Effector memory CD8-positive, alpha-beta T cell (primary cell): ENCODE measurements at regions not wholly inside any gene's neighbourhood (a gene's known extent, or its start where the extent isn't known, plus 50 kb on each side); places are given as distances from the start of the nearest gene placed in this dataset.
A peak's percentile ranks its signal among the peaks of the same experiment; 100 is the strongest.

Experiments
- ATAC-seq: fragments of 150-1000 bp; cut with Tn5 transposase; replicated peaks from 2 replicates; pipeline ENCODE4 v1.10.0; 2021; ENCODE audit warnings: mild to moderate bottlenecking, moderate library complexity
- DNase-seq, 3 experiments: peaks; one replicate each; pipeline ENCODE4 v3.0.0; 2021
- H3K27ac Mint-ChIP-seq, 2 donors: one replicate each; pipeline ENCODE4 v1.8.0; 2022; ENCODE audit warnings: mild to moderate bottlenecking in 2 of 2, mixed read lengths in 2 of 2, moderate library complexity in 2 of 2
- H3K27me3 Mint-ChIP-seq, 2 donors: one replicate each; pipeline ENCODE4 v1.8.0; 2022; ENCODE audit warnings: mixed read lengths in 2 of 2
- H3K36me3 Mint-ChIP-seq: one replicate; pipeline ENCODE4 v1.8.0; 2022; ENCODE audit warnings: mild to moderate bottlenecking, moderate library complexity, mixed read lengths; ENCODE audit not compliant: insufficient read depth
- H3K4me1 Mint-ChIP-seq, 2 donors: one replicate each; pipeline ENCODE4 v1.8.0; 2022; ENCODE audit warnings: low read depth in 2 of 2, mixed read lengths in 2 of 2
- H3K4me3 Mint-ChIP-seq, 2 donors: one replicate each; pipeline ENCODE4 v1.8.0; 2022; ENCODE audit warnings: mild to moderate bottlenecking in 2 of 2, mixed read lengths in 2 of 2, moderate library complexity in 2 of 2
- H3K9me3 Mint-ChIP-seq, 2 donors: one replicate each; pipeline ENCODE4 v1.8.0; 2022; ENCODE audit warnings: mixed read lengths in 2 of 2

DNA sequence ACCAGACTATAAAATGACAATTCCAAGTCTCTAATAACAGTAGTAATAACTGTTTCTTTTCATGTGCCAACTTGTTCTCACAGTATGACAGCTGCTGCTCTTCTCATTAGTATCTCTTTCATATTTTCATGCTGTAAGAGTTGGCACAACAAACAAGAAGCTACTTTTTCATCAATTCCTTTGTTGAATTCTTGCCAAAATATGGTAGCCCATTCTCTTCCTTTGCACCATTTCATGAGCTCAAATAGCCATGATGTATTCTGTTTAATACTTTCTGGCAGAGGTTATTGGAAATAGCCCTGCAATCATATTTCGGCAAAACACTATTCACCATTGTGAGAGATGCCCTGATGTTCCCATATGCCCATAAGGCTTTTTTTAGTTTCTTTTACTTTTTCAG, 1100.7 kb downstream of the TRHDE start:
- H3K9me3 Mint-ChIP-seq, result peaks cover 0 to 4% of the 10 kb centered on the region in 2 donors
- H3K4me1 Mint-ChIP-seq, result no peaks in the 10 kb centered on the region
- no peak overlapping the region for H3K27ac Mint-ChIP-seq
- H3K27me3 Mint-ChIP-seq, result no peaks in the 10 kb centered on the region
- DNase-seq, result no peak
- ATAC-seq, result no peak
- no peaks in the 10 kb centered on the region for H3K36me3 Mint-ChIP-seq
- H3K4me3 Mint-ChIP-seq, result no peak overlapping the region

DNA sequence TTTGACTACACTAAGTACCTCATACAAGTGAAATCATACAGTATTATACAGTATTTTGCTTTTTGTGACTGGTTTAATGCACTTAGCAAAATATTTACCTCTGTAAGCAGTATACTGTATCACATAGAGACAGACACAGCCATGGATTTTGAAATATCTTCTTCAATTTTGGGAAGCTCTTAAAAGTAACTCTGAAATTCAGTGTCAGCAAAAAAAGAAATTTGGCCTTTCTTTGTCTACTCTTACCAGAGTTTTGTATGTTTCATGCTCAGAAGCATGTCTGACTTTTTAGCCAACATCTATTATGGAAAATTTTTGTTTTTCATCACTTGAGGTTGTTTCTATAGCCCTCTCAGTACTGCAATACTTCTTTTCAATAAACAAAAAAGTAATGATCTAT, 1102.2 kb downstream of the TRHDE start:
- no peak for ATAC-seq

DNA sequence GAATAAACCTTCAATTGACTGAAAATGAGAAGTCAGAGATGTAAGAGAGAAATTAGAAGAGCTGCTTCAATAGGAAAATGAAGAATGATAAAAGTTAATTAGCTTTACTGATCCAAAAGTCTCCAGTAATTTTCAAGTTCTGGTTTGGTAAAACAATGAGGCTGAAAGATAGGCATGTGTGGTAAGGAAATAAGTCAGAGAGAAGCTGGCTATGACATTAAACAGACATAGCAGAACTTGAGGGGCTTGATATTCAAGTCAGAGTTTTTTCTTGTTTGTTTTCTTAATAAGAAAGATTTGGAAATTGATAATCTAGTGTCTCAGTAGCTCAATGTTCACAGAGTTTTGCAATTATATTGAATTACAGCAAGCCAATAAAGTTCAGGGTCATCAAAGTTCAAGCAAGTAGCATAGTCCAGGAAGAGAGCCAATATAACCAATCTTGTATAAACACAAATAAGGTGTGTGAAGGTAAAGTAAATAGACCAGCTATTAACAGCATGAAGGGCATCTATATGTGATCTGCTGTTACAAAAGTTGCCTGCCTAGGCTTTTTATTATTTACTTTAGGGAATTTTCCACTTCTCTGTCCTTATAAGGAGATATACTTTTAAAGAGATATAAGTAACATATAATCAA, 1111.5 kb downstream of the TRHDE start:
- H3K36me3 Mint-ChIP-seq, result no peaks in the 10 kb centered on the region
- H3K4me3 Mint-ChIP-seq, result no peak overlapping the region
- no peak for ATAC-seq
- peaks cover 0 to 16% of the 10 kb centered on the region in 2 donors for H3K9me3 Mint-ChIP-seq
- H3K27ac Mint-ChIP-seq, result no peak overlapping the region
- DNase-seq, result no peak
- no peaks in the 10 kb centered on the region for H3K27me3 Mint-ChIP-seq
- H3K4me1 Mint-ChIP-seq, result no peaks in the 10 kb centered on the region

More for the DNA sequence above, 1102.2 kb downstream of the TRHDE start:
- peaks cover 0 to 7% of the 10 kb centered on the region in 2 donors for H3K9me3 Mint-ChIP-seq
- H3K4me3 Mint-ChIP-seq, result no peak overlapping the region
- no peaks in the 10 kb centered on the region for H3K36me3 Mint-ChIP-seq
- H3K27me3 Mint-ChIP-seq, result no peaks in the 10 kb centered on the region
- no peaks in the 10 kb centered on the region for H3K4me1 Mint-ChIP-seq
- no peak for DNase-seq
- H3K27ac Mint-ChIP-seq, result no peak overlapping the region

DNA sequence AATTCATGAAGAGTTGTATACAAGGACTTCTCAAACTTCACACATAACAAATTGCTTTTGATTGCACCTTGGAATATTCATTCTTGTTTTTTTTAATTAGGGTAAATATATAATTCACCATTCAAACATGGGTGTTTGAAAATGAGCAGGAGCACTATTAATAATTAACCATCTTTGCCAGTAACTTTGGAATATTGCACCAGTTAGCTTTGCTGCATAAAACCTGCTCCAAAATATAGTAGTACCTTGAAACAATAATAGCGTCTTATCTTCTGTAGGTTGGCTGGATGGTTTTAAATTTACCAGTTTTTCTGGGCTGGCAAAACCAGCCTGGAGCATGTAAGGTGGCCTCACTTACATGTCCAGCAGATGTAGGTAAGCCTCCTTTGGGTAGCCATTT, 1112.4 kb downstream of the TRHDE start:
- no peak for DNase-seq
- Mint-ChIP-seq H3K27ac (no peak overlapping the region), H3K4me3 (no peak overlapping the region), H3K36me3 (no peaks in the 10 kb centered on the region), H3K4me1 (no peaks in the 10 kb centered on the region), H3K27me3 (no peaks in the 10 kb centered on the region), H3K9me3 (peaks cover 0 to 16% of the 10 kb centered on the region in 2 donors)
- no peak for ATAC-seq

DNA sequence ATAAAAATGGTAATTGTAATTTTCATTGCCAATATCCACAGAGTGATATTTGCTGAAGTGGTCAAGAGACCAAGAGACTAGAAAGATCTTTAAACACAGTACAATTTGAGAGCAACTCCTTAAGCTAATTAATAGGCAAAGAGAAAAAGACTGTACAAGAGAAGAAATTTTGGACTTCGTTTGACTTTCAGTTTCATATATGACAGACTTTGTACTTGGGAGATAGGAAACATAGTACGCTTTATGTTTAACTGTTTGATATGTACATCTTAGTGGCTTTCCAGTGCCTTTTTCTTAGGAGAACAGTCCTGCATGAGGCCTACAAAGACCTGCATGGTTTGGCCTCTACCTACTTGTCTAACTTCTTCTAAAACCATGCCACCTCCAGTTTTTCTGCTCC, 1118.1 kb downstream of the TRHDE start:
- Mint-ChIP-seq H3K27me3 (no peaks in the 10 kb centered on the region), H3K27ac (no peak overlapping the region), H3K36me3 (no peaks in the 10 kb centered on the region), H3K9me3 (peaks cover 0 to under 1% of the 10 kb centered on the region in 2 donors), H3K4me3 (no peak overlapping the region), H3K4me1 (no peaks in the 10 kb centered on the region)
- no peak for ATAC-seq
- DNase-seq, result no peak

DNA sequence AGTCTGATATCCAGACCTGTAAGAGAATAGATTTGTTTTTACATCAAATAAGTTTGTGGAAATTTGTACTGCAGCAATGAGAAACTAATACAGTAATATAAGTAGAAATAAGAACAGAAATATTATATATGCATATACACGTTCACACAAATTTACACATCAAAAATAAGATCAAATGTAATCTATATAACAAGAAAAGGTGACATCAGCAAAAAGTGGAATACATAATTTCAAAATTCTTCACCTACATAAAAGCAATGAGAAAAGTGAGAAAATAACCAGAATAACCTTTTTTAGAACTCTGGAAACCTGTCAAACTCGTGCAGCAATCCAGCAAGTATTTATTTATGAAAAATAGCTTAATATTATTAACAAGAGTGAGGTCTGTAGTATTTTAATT, 1124.6 kb upstream of the ATXN7L3B start:
- no peak for DNase-seq
- Mint-ChIP-seq H3K27ac (no peak overlapping the region), H3K4me3 (no peak overlapping the region), H3K4me1 (no peaks in the 10 kb centered on the region), H3K27me3 (no peaks in the 10 kb centered on the region), H3K9me3 (peaks cover 7 to 30% of the 10 kb centered on the region in 2 donors), H3K36me3 (no peaks in the 10 kb centered on the region)
- no peak for ATAC-seq

DNA sequence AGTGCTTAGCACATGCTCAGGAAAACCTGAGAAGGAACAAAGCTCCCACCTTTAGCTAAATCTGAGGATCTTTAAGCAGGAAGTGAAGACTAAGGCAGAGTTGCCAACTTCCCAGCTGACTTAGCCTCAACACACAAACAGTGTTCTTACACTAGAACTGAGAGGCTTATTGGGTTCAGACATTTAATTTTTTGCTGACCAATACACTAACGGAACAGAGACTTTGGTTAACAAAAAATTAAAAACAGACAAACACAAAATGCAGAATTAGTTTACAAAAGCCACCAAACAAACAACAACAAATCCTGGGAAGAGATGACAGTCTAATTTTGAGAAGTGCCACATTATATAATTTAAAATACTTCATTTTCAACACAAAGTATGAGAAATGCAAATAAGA, 1123.7 kb upstream of the ATXN7L3B start:
- no peak overlapping the region for H3K27ac Mint-ChIP-seq
- no peaks in the 10 kb centered on the region for H3K27me3 Mint-ChIP-seq
- H3K4me1 Mint-ChIP-seq, result no peaks in the 10 kb centered on the region
- H3K4me3 Mint-ChIP-seq, result no peak overlapping the region
- H3K36me3 Mint-ChIP-seq, result no peaks in the 10 kb centered on the region
- DNase-seq (no peak), ATAC-seq (no peak)
- peaks cover 6 to 23% of the 10 kb centered on the region in 2 donors for H3K9me3 Mint-ChIP-seq

DNA sequence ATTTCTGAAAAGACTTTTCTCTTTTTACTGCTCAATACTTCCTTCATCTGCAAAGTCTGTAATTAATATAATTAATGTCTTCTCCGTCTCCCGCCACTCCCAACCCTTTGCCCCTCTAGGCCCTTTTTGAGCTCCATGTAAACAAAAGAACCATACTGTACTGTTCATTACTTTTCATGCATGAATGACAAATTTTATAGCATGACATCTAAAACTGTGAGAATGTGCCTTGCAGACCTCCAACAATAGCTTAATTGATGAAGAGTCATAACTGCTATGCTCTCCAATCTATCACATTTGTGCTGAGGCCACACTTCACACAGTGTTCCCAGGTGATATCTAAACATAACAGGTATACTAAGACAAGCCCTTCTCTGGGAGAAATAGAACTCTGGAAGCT, 1122.7 kb upstream of the ATXN7L3B start:
- Mint-ChIP-seq H3K4me3 (no peak overlapping the region), H3K27ac (no peak overlapping the region), H3K9me3 (peaks cover 6 to 23% of the 10 kb centered on the region in 2 donors), H3K4me1 (no peaks in the 10 kb centered on the region), H3K36me3 (no peaks in the 10 kb centered on the region), H3K27me3 (no peaks in the 10 kb centered on the region)
- DNase-seq, result no peak
- ATAC-seq, result no peak

DNA sequence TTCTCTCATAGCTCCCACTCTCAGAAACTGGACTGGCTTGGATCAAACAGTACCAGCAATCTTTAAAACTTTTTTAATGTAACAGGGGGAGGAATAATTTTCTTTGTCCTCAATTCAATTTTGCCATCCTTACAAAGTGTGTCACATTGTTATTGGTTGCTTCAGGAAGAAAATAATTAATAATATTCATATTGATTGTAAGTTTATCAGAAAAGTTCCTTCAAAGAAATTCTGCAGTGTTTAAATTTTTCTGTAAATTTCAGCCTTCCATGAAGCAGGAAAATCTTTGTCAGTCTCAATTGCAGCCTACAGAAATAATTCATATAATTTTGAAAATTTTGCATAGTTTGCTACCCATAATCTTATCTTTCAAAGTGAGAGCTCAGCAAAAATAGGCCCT, 1119.1 kb upstream of the ATXN7L3B start:
- no peak for ATAC-seq
- H3K27ac Mint-ChIP-seq, result no peak overlapping the region

DNA sequence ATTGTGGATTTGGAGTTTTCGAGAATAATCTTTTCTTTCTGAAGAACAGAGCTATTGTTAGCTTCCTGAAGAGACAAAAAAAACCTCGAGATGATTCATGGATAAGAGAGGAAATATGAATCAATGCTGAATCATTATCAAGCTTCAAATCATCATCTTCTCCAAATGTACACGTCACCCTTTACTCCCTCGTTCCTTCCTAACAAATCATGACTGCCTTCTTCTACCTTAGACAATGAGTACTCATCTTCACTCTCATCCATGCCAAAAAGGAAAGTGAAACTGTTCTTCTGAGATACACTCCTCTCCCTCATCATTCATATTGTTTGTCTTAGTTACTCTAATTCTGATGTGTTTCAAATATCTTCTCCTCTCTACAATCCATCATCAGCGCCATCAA, 1115.8 kb upstream of the ATXN7L3B start:
- Mint-ChIP-seq H3K4me3 (peak overlapping the region in 1 of 2 donors; percentile 15), H3K27me3 (no peaks in the 10 kb centered on the region), H3K9me3 (peaks cover 4 to 9% of the 10 kb centered on the region in 2 donors), H3K36me3 (no peaks in the 10 kb centered on the region), H3K4me1 (no peaks in the 10 kb centered on the region), H3K27ac (no peak overlapping the region)
- no peak for ATAC-seq
- no peak for DNase-seq

More for the DNA sequence above, 1119.1 kb upstream of the ATXN7L3B start:
- no peaks in the 10 kb centered on the region for H3K36me3 Mint-ChIP-seq
- H3K4me1 Mint-ChIP-seq, result no peaks in the 10 kb centered on the region
- no peaks in the 10 kb centered on the region for H3K27me3 Mint-ChIP-seq
- H3K9me3 Mint-ChIP-seq, result peaks cover 4 to 19% of the 10 kb centered on the region in 2 donors
- H3K4me3 Mint-ChIP-seq, result no peak overlapping the region
- no peak for DNase-seq

DNA sequence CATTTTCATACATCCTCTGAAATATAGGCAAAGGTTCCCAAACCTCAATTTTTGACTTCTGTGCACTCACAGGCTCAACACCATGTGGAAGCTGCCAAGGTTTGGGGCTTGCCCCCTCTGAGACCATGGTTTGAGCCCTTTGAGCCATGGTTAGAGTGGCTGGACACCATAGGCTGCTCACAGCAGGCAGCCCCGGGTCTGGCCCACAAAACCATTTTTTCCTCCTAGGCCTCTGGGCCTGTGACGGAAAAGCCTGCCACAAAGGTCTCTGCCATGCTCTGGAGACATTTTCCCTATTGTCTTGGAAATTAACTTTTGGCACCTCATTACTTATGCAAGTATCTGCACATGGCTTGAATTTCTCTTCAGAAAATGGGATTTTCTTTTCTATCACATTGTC, 1113.2 kb upstream of the ATXN7L3B start:
- peaks cover 3 to 8% of the 10 kb centered on the region in 2 donors for H3K9me3 Mint-ChIP-seq
- H3K27ac Mint-ChIP-seq, result no peak overlapping the region
- no peaks in the 10 kb centered on the region for H3K27me3 Mint-ChIP-seq
- no peaks in the 10 kb centered on the region for H3K4me1 Mint-ChIP-seq
- H3K4me3 Mint-ChIP-seq, result no peak overlapping the region
- H3K36me3 Mint-ChIP-seq, result no peaks in the 10 kb centered on the region
- DNase-seq (no peak), ATAC-seq (no peak)

DNA sequence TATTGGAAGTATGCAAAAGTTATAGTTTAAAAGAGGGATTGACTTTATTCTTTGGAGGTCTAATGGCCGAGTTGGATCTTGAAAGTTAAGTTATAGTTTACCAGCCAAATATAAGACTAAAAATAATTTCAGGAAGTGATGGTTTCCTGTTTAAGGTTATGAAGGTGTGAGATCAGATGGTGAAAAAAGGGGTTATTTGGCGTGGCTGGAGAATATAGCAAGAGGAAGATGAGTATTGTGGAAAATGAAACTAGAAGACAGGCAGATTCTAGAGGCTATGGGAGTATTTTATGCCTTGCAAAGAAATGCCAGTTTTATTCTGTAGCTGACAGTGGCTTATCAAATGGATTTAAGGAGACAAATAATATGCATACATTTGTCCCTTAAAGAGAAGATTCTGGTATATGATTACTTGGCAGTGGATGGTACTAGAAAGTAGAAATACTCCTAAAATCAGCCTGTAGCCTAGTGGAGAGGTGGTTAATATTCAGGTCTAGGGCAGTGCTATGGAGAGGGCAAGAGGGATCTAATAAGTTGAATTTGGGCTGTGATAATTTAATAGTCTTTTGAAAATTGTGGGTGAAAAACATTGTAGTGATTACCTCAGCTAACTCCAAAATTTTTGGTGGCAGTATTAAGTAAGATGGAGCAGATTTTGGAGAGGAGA, 1091.8 kb upstream of the ATXN7L3B start:
- H3K27ac Mint-ChIP-seq, result no peak overlapping the region
- peaks cover 3% of the 10 kb centered on the region in 2 donors for H3K9me3 Mint-ChIP-seq
- DNase-seq (no peak), ATAC-seq (peak; percentile 31)
- H3K36me3 Mint-ChIP-seq, result no peaks in the 10 kb centered on the region
- H3K4me1 Mint-ChIP-seq, result peaks cover 0 to 5% of the 10 kb centered on the region in 2 donors
- H3K4me3 Mint-ChIP-seq, result no peak overlapping the region
- no peaks in the 10 kb centered on the region for H3K27me3 Mint-ChIP-seq

DNA sequence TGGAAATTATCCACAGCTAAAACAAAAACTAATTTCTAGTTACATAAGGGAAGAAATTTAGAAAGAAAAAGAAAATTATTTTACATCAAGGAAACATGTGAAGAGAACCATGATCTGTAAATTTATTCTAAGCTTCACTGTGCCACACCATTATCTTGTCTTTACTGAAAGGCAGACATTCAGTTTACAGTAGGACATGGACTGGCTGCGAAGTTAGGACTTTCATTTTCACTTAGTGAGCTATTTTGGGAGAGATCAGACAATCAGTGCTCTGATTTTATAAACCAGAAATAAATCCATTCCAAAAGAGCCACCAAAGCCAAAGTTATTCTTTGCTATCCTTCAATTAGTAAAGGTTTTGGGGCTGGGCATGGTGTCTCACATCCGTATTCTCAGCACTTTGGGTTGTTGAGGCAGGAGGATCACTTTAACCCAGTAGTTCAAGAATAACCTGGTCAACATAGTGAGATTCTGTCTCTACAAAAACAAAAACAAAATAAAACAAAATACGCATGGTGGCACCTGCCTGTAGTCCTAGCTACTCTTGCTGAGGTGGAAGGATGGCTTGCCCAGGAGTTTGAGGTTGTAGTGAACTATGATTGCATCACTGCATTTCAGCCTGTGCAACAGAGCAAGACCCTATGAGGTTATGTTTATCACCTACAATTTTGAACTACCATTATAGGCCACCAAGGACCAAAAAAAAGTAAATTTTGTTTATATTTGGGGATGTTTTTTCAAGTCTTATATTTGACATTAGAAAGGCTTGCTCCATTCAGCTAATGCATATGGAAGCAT, 1084.8 kb upstream of the ATXN7L3B start:
- no peaks in the 10 kb centered on the region for H3K36me3 Mint-ChIP-seq
- H3K27ac Mint-ChIP-seq, result no peak overlapping the region
- no peak for ATAC-seq
- H3K4me3 Mint-ChIP-seq, result no peak overlapping the region
- no peaks in the 10 kb centered on the region for H3K27me3 Mint-ChIP-seq
- no peaks in the 10 kb centered on the region for H3K4me1 Mint-ChIP-seq
- peaks cover 4 to 6% of the 10 kb centered on the region in 2 donors for H3K9me3 Mint-ChIP-seq
- DNase-seq, result no peak

DNA sequence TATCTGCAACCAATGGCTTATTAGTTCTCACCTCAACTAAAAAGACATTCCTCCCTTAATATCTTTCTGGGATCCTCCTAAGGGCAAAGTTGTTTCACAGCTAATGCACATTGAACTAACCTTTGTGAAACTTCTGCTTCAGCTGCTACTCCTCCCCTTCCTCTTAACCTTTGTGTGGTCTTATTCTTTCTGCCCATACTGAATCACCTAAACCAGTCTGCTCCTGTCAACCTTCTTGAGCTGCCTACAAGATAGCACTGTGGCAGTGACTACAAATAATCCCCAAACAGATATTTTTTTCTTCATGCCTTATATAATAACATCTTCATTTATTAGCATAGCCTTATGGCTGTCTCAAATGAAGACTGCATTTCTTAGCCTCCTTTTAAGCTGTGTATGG, 1077.4 kb upstream of the ATXN7L3B start:
- no peaks in the 10 kb centered on the region for H3K36me3 Mint-ChIP-seq
- no peak overlapping the region for H3K27ac Mint-ChIP-seq
- no peaks in the 10 kb centered on the region for H3K27me3 Mint-ChIP-seq
- H3K4me1 Mint-ChIP-seq, result no peaks in the 10 kb centered on the region
- no peak overlapping the region for H3K4me3 Mint-ChIP-seq
- ATAC-seq (no peak), DNase-seq (no peak)
- H3K9me3 Mint-ChIP-seq, result peaks cover 0 to 12% of the 10 kb centered on the region in 2 donors
